ENCODE measurements at regions not wholly inside any gene's neighbourhood (a gene's known extent, or its start where the extent isn't known, plus 50 kb on each side); places are given as distances from the start of the nearest gene placed in this dataset.
"Not testable (repeated sequence)": the region's sequence is repeated elsewhere in the genome, so short reads cannot be mapped to it uniquely, and the experiment has no call there.

DNA sequence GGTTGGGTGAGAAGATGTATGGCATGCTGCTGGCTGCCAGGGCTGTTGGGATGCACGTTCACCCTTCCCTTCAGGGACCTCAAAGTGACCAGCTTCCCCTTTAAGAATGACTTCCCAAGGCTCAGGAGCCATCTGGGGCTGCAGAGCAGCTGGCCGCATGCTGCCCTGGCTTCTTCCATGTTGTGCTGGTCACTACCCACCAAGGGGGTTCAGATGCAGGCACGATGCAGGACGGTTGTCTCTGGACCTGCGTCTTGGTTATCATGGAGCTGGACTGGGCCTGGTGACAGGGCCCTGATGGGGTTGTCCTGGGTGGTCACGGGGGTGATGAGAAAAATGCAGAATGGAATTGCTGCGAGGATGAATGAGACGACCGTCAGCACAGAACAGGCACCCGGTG is 297.8 kb downstream of the POTED start:
- H3K4me3 ChIP-seq (replicated peaks in 1 of 3; ENCODE audit: insufficient read depth in 1 of 3, low read depth in 2 of 3, low read length in 3 of 3); H4K20me1 ChIP-seq (ENCODE audit: insufficient read depth, low read length); H2AFZ ChIP-seq (ENCODE audit: low read length); H3K79me2 ChIP-seq (ENCODE audit: insufficient read depth, low read length); H3K4me1 ChIP-seq (ENCODE audit: insufficient read depth, low read length); BruUV-seq (replicated peaks); in situ Hi-C loops (cut with HindIII; ENCODE audit: extremely low pct_ligation_motif_present, low pct_unique_long_range_greater_than_20kb); H3K27ac ChIP-seq (ENCODE audit: extremely low read length, insufficient read depth, low read length); CTCF ChIA-PET (ENCODE audit: low intra/inter-chr PET ratio, low total read pairs); H3K36me3 ChIP-seq (replicated peaks in 1 of 2; ENCODE audit: control insufficient read depth in 1 of 2, insufficient read depth in 2 of 2, low read length in 2 of 2); intact Hi-C loops (cut with micrococcal nuclease; ENCODE audit: unreplicated experiment); H3K27me3 ChIP-seq (ENCODE audit: control insufficient read depth in 1 of 2, insufficient read depth in 2 of 2, low read length in 2 of 2); H3K4me2 ChIP-seq (ENCODE audit: low read depth, low read length); FAIRE-seq; ATAC-seq; DNase-seq (ENCODE audit: low spot score); POLR2A ChIA-PET; H3K9ac ChIP-seq (ENCODE audit: insufficient read depth, low read depth, low read length): not testable (repeated sequence)
- WGBS (ENCODE audit: low lambda C conversion rate) = 31% methylated on average over 8 of the region's 10 CpGs
- peaks cover 20% of the 10 kb centered on the region; the same call in 1 of the 2 replicates for H3K9me3 ChIP-seq (ENCODE audit: low read length)

DNA sequence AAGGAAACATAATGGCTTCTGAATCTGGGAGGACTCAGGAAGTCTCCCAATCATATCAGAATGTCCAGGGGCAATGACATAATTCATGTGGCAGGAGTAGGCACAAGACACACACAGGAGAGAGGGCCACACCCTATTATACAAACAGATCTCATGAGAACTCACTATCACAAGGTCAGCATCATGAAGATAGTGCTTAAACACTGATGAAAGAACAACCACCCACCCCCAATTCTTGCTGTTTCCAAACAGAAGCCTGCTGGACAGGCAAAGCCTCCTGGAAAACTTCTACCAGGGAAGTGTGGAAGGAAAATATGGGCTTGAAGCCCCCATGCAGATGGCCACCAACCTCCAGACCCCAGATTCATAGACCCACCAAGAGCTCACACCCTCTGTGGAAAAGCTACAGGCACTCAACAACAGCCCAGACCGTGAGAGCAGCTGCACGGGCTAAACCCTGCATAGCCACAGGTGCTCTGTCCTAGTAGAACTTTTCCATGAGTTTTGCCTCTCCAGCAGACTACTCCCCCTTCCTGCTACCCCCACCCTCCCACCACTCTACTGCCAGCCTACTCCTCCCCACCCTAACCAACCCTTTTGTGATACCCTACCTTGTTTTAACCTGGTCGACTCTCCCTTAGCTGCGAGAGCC is 287.1 kb downstream of the POTED start:
- intact Hi-C loops (cut with micrococcal nuclease; ENCODE audit: unreplicated experiment); in situ Hi-C loops (cut with HindIII; ENCODE audit: extremely low pct_ligation_motif_present, low pct_unique_long_range_greater_than_20kb); FAIRE-seq; H3K9me3 ChIP-seq (ENCODE audit: low read length); BruUV-seq (replicated peaks); H3K4me2 ChIP-seq (ENCODE audit: low read depth, low read length); H3K36me3 ChIP-seq (replicated peaks in 1 of 2; ENCODE audit: control insufficient read depth in 1 of 2, insufficient read depth in 2 of 2, low read length in 2 of 2); H3K79me2 ChIP-seq (ENCODE audit: insufficient read depth, low read length); H3K27ac ChIP-seq (ENCODE audit: extremely low read length, insufficient read depth, low read length); H3K27me3 ChIP-seq (ENCODE audit: control insufficient read depth in 1 of 2, insufficient read depth in 2 of 2, low read length in 2 of 2); H3K4me3 ChIP-seq (replicated peaks in 1 of 3; ENCODE audit: insufficient read depth in 1 of 3, low read depth in 2 of 3, low read length in 3 of 3); H4K20me1 ChIP-seq (ENCODE audit: insufficient read depth, low read length); CTCF ChIA-PET (ENCODE audit: low intra/inter-chr PET ratio, low total read pairs); H3K4me1 ChIP-seq (ENCODE audit: insufficient read depth, low read length); ATAC-seq; POLR2A ChIA-PET; H3K9ac ChIP-seq (ENCODE audit: insufficient read depth, low read depth, low read length); H2AFZ ChIP-seq (ENCODE audit: low read length); DNase-seq (ENCODE audit: low spot score): not testable (repeated sequence)
- 5% methylated on average over 4 of the region's 4 CpGs for WGBS (ENCODE audit: low lambda C conversion rate)

DNA sequence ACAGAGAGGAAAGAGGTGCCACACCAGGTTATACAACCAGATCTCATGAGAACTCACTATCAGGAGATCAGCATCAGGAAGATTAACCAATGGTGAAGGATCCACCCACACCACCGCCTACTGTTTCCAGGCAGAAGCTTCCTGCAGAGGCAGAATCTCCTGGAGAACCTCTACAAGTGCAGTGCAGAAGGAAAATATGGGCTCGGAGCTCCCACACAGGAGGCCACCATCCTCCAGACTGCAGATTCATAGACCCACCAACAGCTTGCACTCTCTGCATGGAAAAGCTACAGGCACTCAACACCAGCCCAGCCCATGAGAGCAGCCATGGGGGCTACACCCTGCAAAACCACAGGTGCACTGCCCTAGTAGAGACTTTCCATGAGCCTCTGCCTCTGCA is 284.0 kb downstream of the POTED start:
- H3K9ac ChIP-seq (ENCODE audit: insufficient read depth, low read depth, low read length); H3K36me3 ChIP-seq (replicated peaks in 1 of 2; ENCODE audit: control insufficient read depth in 1 of 2, insufficient read depth in 2 of 2, low read length in 2 of 2); H4K20me1 ChIP-seq (ENCODE audit: insufficient read depth, low read length); H3K79me2 ChIP-seq (ENCODE audit: insufficient read depth, low read length); H3K27ac ChIP-seq (ENCODE audit: extremely low read length, insufficient read depth, low read length); CTCF ChIA-PET (ENCODE audit: low intra/inter-chr PET ratio, low total read pairs); BruUV-seq (replicated peaks); POLR2A ChIA-PET; FAIRE-seq; H3K4me1 ChIP-seq (ENCODE audit: insufficient read depth, low read length); ATAC-seq; H3K4me3 ChIP-seq (replicated peaks in 1 of 3; ENCODE audit: insufficient read depth in 1 of 3, low read depth in 2 of 3, low read length in 3 of 3); intact Hi-C loops (cut with micrococcal nuclease; ENCODE audit: unreplicated experiment); H2AFZ ChIP-seq (ENCODE audit: low read length); DNase-seq (ENCODE audit: low spot score); H3K27me3 ChIP-seq (ENCODE audit: control insufficient read depth in 1 of 2, insufficient read depth in 2 of 2, low read length in 2 of 2); in situ Hi-C loops (cut with HindIII; ENCODE audit: extremely low pct_ligation_motif_present, low pct_unique_long_range_greater_than_20kb); H3K4me2 ChIP-seq (ENCODE audit: low read depth, low read length); H3K9me3 ChIP-seq (ENCODE audit: low read length): not testable (repeated sequence)
- WGBS (ENCODE audit: low lambda C conversion rate) = no CpG with 5 or more reads among the region's 2 CpGs

DNA sequence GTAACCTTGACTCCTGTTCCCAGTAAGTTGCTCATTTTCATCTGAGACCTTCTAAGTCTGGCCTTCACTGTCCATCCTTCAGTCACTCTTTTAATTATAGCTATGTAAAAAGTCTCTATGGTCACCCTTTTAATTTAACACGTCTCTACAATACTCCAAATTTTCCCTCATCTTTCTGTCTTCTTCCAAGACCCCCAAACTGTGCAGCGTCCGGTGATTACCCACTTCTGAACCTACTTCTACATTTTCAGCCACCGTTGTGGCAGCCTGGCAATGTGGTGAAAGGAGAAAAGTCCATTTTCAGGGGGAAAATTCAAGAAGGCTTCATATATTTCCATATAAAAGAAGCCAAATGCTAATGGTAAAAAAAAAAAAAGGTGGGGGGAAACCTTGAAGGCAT is 283.4 kb downstream of the POTED start:
- H3K4me3 ChIP-seq (replicated peaks in 1 of 3; ENCODE audit: insufficient read depth in 1 of 3, low read depth in 2 of 3, low read length in 3 of 3); H4K20me1 ChIP-seq (ENCODE audit: insufficient read depth, low read length); H3K36me3 ChIP-seq (replicated peaks in 1 of 2; ENCODE audit: control insufficient read depth in 1 of 2, insufficient read depth in 2 of 2, low read length in 2 of 2); H2AFZ ChIP-seq (ENCODE audit: low read length); H3K4me2 ChIP-seq (ENCODE audit: low read depth, low read length); H3K9ac ChIP-seq (ENCODE audit: insufficient read depth, low read depth, low read length); ATAC-seq; CTCF ChIA-PET (ENCODE audit: low intra/inter-chr PET ratio, low total read pairs); DNase-seq (ENCODE audit: low spot score); FAIRE-seq; intact Hi-C loops (cut with micrococcal nuclease; ENCODE audit: unreplicated experiment); in situ Hi-C loops (cut with HindIII; ENCODE audit: extremely low pct_ligation_motif_present, low pct_unique_long_range_greater_than_20kb); POLR2A ChIA-PET; H3K27ac ChIP-seq (ENCODE audit: extremely low read length, insufficient read depth, low read length); H3K27me3 ChIP-seq (ENCODE audit: control insufficient read depth in 1 of 2, insufficient read depth in 2 of 2, low read length in 2 of 2); H3K79me2 ChIP-seq (ENCODE audit: insufficient read depth, low read length); BruUV-seq (replicated peaks); H3K4me1 ChIP-seq (ENCODE audit: insufficient read depth, low read length); H3K9me3 ChIP-seq (ENCODE audit: low read length): not testable (repeated sequence)
- 2% methylated on average over 4 of the region's 4 CpGs for WGBS (ENCODE audit: low lambda C conversion rate)
